ENCODE measurements at regions not wholly inside any gene's neighbourhood (a gene's known extent, or its start where the extent isn't known, plus 50 kb on each side); places are given as distances from the start of the nearest gene placed in this dataset.

DNA sequence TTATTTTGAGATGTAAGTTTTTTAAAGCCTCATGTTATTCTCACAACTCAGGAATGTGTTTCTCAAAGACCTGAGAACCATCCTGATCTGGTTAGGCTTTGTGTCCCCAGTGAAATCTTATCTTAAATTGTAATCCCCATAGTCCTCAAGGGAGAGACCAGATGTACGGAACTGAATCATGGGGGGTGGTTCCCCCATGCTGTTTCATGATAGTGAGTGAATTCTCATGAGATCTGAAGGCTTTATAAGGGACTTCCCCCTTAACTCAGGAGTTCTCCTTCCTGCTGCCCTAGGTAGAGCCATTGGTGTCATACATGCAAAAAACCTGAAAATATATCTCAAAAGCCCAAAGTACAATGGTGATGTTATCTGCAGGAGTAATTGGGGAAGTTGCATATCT, 836.7 kb downstream of the CBLN2 start:
- intact Hi-C loops (cut with DNase I): no loop called here
- ATAC-seq (no peak), DNase-seq (no peak)
- H3K36me3 ChIP-seq: no peaks in the 10 kb centered on the region
- no peak for TF ChIP-seq CTCF (IDR thresholded peaks at IDR 0.05)
- H3K4me3 ChIP-seq: no peak overlapping the region
- H3K27me3 ChIP-seq (ENCODE audit: low read depth): no peaks in the 10 kb centered on the region
- H3K27ac ChIP-seq: no peak overlapping the region
- H3K9me3 ChIP-seq: no peaks in the 10 kb centered on the region
- no peaks in the 10 kb centered on the region for H3K4me1 ChIP-seq

DNA sequence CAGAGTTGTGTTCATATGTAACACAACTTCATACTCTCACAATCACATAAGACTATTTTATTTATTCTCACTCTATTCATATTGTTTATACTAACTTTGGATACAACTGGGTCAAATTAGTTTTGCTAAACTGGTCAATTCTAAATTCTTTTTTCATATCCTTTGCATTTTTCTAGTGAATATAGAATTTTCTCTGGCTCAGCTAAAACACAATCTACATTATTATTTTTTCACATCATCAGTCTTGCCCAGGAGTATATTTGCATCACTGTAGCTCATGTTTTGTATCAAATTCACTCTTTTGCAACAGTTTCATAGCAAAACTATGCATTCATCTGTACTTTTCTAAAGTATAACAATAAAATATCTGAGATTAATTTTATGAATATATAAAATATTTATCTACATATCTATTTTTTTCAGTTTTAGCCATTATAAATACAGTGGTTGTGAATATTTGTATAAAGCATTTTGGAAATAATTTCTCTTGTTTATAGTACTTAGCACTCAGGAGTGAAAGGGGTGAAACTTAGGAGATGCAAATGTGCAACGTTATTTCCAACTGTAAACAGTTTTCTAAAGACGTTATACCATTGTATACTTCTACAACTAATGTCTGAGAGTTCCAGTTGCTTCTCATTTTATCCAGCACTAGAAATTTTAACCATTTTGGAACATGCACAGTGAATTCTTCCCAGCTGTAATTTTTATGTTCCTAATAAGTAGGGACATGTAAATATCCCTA, 854.6 kb downstream of the CBLN2 start:
- Histone ChIP-seq H3K27me3 (ENCODE audit: low read depth) (no peaks in the 10 kb centered on the region), H3K4me3 (no peak overlapping the region), H3K9me3 (no peaks in the 10 kb centered on the region), H3K4me1 (no peaks in the 10 kb centered on the region), H3K36me3 (no peaks in the 10 kb centered on the region), H3K27ac (no peak overlapping the region)
- no peak for TF ChIP-seq CTCF (IDR thresholded peaks at IDR 0.05)
- ATAC-seq (no peak), DNase-seq (no peak)
- intact Hi-C loops (cut with DNase I): no loop called here

GRCh38 chr18:71682591-71682990, 861.6 kb downstream of the CBLN2 start:
- ATAC-seq (no peak), DNase-seq (no peak)
- H3K27me3 ChIP-seq (ENCODE audit: low read depth): no peaks in the 10 kb centered on the region
- H3K36me3 ChIP-seq: no peaks in the 10 kb centered on the region
- intact Hi-C loops (cut with DNase I): no loop called here
- no peak overlapping the region for H3K27ac ChIP-seq
- TF ChIP-seq CTCF (IDR thresholded peaks at IDR 0.05): no peak
- H3K4me3 ChIP-seq: no peak overlapping the region
- H3K9me3 ChIP-seq: no peaks in the 10 kb centered on the region
- no peaks in the 10 kb centered on the region for H3K4me1 ChIP-seq

GRCh38 chr18:71678144-71678543, 866.0 kb downstream of the CBLN2 start:
- no peak for DNase-seq
- Histone ChIP-seq H3K4me3 (no peak overlapping the region), H3K36me3 (no peaks in the 10 kb centered on the region), H3K27ac (no peak overlapping the region), H3K9me3 (no peaks in the 10 kb centered on the region), H3K27me3 (ENCODE audit: low read depth) (no peaks in the 10 kb centered on the region), H3K4me1 (no peaks in the 10 kb centered on the region)
- intact Hi-C loops (cut with DNase I): no loop called here
- TF ChIP-seq CTCF (IDR thresholded peaks at IDR 0.05): no peak
- no peak for ATAC-seq

DNA sequence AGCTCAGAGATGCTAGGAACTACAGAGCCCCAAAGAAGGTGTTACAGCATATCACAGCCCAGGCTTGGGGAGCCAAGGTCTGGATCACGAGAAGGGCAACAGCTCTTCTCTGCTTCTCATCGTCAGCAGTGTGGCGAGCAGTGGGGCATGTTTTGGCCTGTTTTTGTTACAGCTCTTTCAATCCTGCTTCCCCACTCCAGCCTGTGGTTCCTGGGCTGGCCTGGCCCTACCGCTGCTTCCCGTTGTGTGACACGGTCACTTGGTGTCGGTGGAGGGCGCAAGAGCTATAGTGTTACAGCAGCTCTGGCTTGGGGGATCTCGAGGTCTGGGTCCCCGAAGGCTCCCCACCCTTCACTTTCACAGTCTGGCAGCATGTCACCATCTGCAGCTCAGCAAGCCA, 870.2 kb downstream of the CBLN2 start:
- ATAC-seq: no peak

More for the DNA sequence above, 870.2 kb downstream of the CBLN2 start:
- Histone ChIP-seq H3K27ac (no peak overlapping the region), H3K36me3 (no peaks in the 10 kb centered on the region), H3K4me3 (no peak overlapping the region), H3K9me3 (no peaks in the 10 kb centered on the region), H3K27me3 (ENCODE audit: low read depth) (no peaks in the 10 kb centered on the region), H3K4me1 (no peaks in the 10 kb centered on the region)
- DNase-seq: no peak
- no peak for TF ChIP-seq CTCF (IDR thresholded peaks at IDR 0.05)
- intact Hi-C loops (cut with DNase I): no loop called here

All from lower lobe of right lung (tissue), 2 donors.